HepG2 (cell line): ENCODE measurements at regions not wholly inside any gene's neighbourhood (a gene's known extent, or its start where the extent isn't known, plus 50 kb on each side); places are given as distances from the start of the nearest gene placed in this dataset.

Source experiments
- ATAC-seq: fragments of 200-7000 bp; cut with Tn5 transposase; 3 replicates; pipeline ENCODE4 v1.9.1; 2020; ENCODE audit warnings: mild to moderate bottlenecking, moderate library complexity
- BruUV-seq: library from RNA; stranded (reverse); fragments of 400-500 nt; replicated peaks from 2 replicates; lab custom pipeline; 2021; lab: Mats Ljungman, UMichigan
- CTCF ChIA-PET: fragments of 300-600 bp; formaldehyde crosslinking; extraction: SDS; loops from one replicate; lab custom pipeline; 2021; ENCODE audit warnings: low total read pairs, inconsistent platforms, low intra/inter-chr PET ratio; lab: Yijun Ruan, JAX
- POLR2A ChIA-PET: fragments of 350-600 bp; sonication (Branson Sonifier 250); formaldehyde crosslinking; loops from one replicate; lab custom pipeline; 2020; ENCODE audit warnings: antibody characterized with exemption, inconsistent platforms; lab: Yijun Ruan, JAX
- DNase-seq: peaks from one replicate; pipeline ENCODE4 v3.0.0-alpha.2; 2015; ENCODE audit warnings: low spot score
- FAIRE-seq: peaks from 3 replicates; lab custom pipeline; 2011; peaks lifted over from hg19 to GRCh38; lab: Jason Lieb, UNC
- H2AFZ ChIP-seq: one replicate; pipeline ENCODE4 v1.6.1; 2011; ENCODE audit warnings: low read length, inconsistent platforms
- H3K27ac ChIP-seq: fragments of 300-600 bp; 3 replicates; pipeline ENCODE4 v1.8.0; 2011; ENCODE audit warnings: mixed run types, mild to moderate bottlenecking, mixed read lengths, low read length, inconsistent platforms; ENCODE audit not compliant: insufficient read depth; ENCODE audit errors: extremely low read length
- H3K27me3 ChIP-seq, 2 experiments: fragments of 200-600 bp in 1 of 2; 2 replicates in 1 of 2; 3 replicates in 1 of 2; pipeline versions ENCODE4 v1.6.0 to v1.8.0; 2011; ENCODE audit warnings: low read length in 2 of 2, mild to moderate bottlenecking in 2 of 2, moderate library complexity in 2 of 2, inconsistent platforms in 1 of 2; ENCODE audit not compliant: insufficient read depth in 2 of 2, control insufficient read depth in 1 of 2
- H3K36me3 ChIP-seq, 2 experiments: fragments of 200-600 bp in 1 of 2; replicated peaks in 1 of 2; 2 replicates in 1 of 2; 3 replicates in 1 of 2; pipeline versions ENCODE4 v1.5.1 to v1.8.0; 2011; ENCODE audit warnings: low read length in 2 of 2, inconsistent platforms in 1 of 2; ENCODE audit not compliant: insufficient read depth in 2 of 2, control insufficient read depth in 1 of 2
- H3K4me1 ChIP-seq: 2 replicates; pipeline ENCODE4 v1.5.1; 2012; ENCODE audit warnings: low read length, inconsistent platforms; ENCODE audit not compliant: insufficient read depth
- H3K4me2 ChIP-seq: 2 replicates; pipeline ENCODE4 v1.6.0; 2011; ENCODE audit warnings: low read depth, low read length, inconsistent platforms
- H3K4me3 ChIP-seq, 3 experiments: fragments of 200-600 bp in 1 of 3; sonication (generic), shearing (Covaris generic) in 1 of 3; replicated peaks in 1 of 3; 2 replicates each; pipeline ENCODE4 v1.5.1; 2011 to 2016; ENCODE audit warnings: low read length in 3 of 3, inconsistent platforms in 2 of 3, low read depth in 2 of 3, mild to moderate bottlenecking in 2 of 3, control low read depth in 1 of 3, mixed read lengths in 1 of 3; ENCODE audit not compliant: insufficient read depth in 1 of 3
- H3K79me2 ChIP-seq: one replicate; pipeline ENCODE4 v1.6.1; 2011; ENCODE audit warnings: low read length, inconsistent platforms; ENCODE audit not compliant: insufficient read depth
- H3K9ac ChIP-seq: 2 replicates; pipeline ENCODE4 v1.6.0; 2011; ENCODE audit warnings: mild to moderate bottlenecking, low read depth, low read length, inconsistent platforms; ENCODE audit not compliant: insufficient read depth
- H3K9me3 ChIP-seq: 2 replicates; pipeline ENCODE4 v1.5.1; 2012; ENCODE audit warnings: mild to moderate bottlenecking, low read length
- H4K20me1 ChIP-seq: 2 replicates; pipeline ENCODE4 v1.6.0; 2011; ENCODE audit warnings: inconsistent platforms, mild to moderate bottlenecking, low read length, moderate library complexity; ENCODE audit not compliant: insufficient read depth
- AHDC1 ChIP-seq: sonication (generic); formaldehyde crosslinking; IDR thresholded peaks from 2 replicates; pipeline ENCODE4 v1.5.1; 2020; ENCODE audit warnings: mild to moderate bottlenecking, missing genetic modification reagents, borderline replicate concordance
- DR1 ChIP-seq: sonication (generic); formaldehyde crosslinking; IDR thresholded peaks from 2 replicates; pipeline ENCODE4 v1.8.0; 2021; ENCODE audit warnings: mild to moderate bottlenecking, missing genetic modification reagents, inconsistent platforms
- GABPB1 ChIP-seq: IDR thresholded peaks from 2 replicates; pipeline ENCODE4 v1.6.1; 2016; ENCODE audit warnings: mild to moderate bottlenecking, missing genetic modification reagents, moderate library complexity, missing compliant biosample characterization
- GTF2F1 ChIP-seq: fragments of 150-350 bp; IDR thresholded peaks from 2 replicates; pipeline ENCODE4 v1.6.1; 2014; ENCODE audit warnings: low read length
- HOXA7 ChIP-seq: sonication (generic); formaldehyde crosslinking; IDR thresholded peaks from 2 replicates; pipeline ENCODE4 v1.8.1; 2022; ENCODE audit warnings: mild to moderate bottlenecking, missing genetic modification reagents, moderate library complexity
- TCF7 ChIP-seq: sonication (generic); IDR thresholded peaks from 2 replicates; pipeline ENCODE4 v1.6.1; 2016; ENCODE audit warnings: antibody characterized with exemption, low read depth
- ZNF598 ChIP-seq: sonication (generic); formaldehyde crosslinking; IDR thresholded peaks from 2 replicates; pipeline ENCODE4 v1.5.1; 2020; ENCODE audit warnings: mild to moderate bottlenecking, missing genetic modification reagents, borderline replicate concordance
- WGBS: methylation state at CpG from one replicate; pipeline ENCODE4 v1.1.6; 2017; ENCODE audit warnings: low lambda C conversion rate; 5-methylcytosine and 5-hydroxymethylcytosine counted together
- in situ Hi-C: cut with HindIII; loops from 2 replicates; pipeline ENCODE4 v1.10.0; 2017; ENCODE audit warnings: low pct_unique_long_range_greater_than_20kb; ENCODE audit not compliant: extremely low pct_ligation_motif_present
- intact Hi-C: fragments of 100-400 bp; cut with micrococcal nuclease; formaldehyde crosslinking; loops from one replicate; pipeline ENCODE4 v1.10.0; 2022; ENCODE audit not compliant: unreplicated experiment
- TF ChIP-seq, protein P1 (sequence below): sonication (generic); formaldehyde crosslinking; IDR thresholded peaks from 2 replicates; pipeline ENCODE4 v1.4.0; 2020; ENCODE audit warnings: mild to moderate bottlenecking, missing genetic modification reagents
- TF ChIP-seq, protein P2 (sequence below): sonication (generic); formaldehyde crosslinking; IDR thresholded peaks from 2 replicates; pipeline ENCODE4 v1.5.0; 2020; ENCODE audit warnings: missing genetic modification reagents
- TF ChIP-seq, protein P3 (sequence below): sonication (generic); formaldehyde crosslinking; IDR thresholded peaks from 2 replicates; pipeline ENCODE4 v1.5.0; 2020; ENCODE audit warnings: mild to moderate bottlenecking, missing genetic modification reagents
- TF ChIP-seq, protein P4 (sequence below): sonication (generic); formaldehyde crosslinking; conservative IDR thresholded peaks from 2 replicates; pipeline ENCODE4 v1.8.1; 2023; ENCODE audit warnings: missing genetic modification reagents

DNA sequence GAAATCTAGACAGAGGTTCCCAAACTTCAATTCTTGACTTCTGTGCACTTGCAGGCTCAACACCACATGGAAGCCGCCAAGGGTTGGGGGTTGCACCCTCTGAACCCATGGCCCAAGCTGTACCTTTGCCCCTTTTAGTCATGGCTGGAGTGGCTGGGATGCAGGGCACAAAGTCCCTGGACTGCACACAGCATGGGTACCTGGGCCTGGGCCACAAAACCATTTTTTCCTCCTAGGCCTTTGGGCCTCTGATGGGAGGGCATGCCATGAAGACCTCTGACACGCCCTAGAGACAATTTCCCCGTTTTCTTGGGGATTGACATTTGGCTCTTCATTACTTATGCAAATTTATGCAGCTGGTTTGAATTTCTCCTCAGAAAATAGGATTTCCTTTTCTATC, 342.0 kb downstream of the TPBG start (continued):
- TF ChIP-seq, protein P1, sequence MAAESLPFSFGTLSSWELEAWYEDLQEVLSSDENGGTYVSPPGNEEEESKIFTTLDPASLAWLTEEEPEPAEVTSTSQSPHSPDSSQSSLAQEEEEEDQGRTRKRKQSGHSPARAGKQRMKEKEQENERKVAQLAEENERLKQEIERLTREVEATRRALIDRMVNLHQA: no peak
- TF ChIP-seq ZNF598 (CRISPR knock-in tag) (no peak), GABPB1 (no peak)
- TF ChIP-seq, protein P2, sequence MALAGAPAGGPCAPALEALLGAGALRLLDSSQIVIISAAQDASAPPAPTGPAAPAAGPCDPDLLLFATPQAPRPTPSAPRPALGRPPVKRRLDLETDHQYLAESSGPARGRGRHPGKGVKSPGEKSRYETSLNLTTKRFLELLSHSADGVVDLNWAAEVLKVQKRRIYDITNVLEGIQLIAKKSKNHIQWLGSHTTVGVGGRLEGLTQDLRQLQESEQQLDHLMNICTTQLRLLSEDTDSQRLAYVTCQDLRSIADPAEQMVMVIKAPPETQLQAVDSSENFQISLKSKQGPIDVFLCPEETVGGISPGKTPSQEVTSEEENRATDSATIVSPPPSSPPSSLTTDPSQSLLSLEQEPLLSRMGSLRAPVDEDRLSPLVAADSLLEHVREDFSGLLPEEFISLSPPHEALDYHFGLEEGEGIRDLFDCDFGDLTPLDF (CRISPR knock-in tag): no peak

DNA sequence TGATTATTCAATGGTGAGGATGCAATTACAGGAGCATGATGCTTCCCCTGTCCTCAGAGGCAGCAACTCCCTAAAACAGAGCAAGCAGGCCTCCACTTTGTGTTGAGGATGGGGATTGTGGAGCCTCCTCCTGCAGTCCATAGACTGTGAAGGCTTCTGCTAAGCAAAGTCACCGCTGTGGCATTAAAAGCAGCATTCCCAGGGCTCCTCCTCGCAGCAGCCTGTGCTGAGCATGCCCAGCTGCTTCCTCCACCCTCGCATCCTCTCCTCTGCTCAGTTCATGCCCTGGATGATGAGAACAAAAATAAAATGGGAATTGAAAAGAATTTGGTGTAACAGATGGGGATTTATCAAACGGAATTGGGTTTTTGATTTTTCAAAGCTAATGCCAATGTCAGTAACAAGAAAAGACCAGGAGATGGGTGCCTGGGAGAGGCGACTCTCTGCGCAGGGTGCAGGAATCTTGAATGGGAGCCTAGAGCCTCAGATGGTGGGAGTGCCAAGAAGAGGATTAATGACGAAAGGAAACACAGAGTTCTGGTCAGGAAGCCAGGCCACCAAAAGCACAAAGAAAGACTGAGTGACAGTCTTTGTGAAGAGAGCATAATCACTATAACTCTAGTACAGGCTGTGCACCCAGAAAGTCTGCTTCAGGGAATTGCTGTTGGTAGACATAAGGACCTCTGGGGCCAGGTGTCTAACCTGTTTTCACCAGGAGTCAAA, 347.6 kb downstream of the TPBG start:
- ChIA-PET CTCF (no interaction called here), POLR2A (no interaction called here)
- Histone ChIP-seq H3K4me1 (no peaks in the 10 kb centered on the region), H3K79me2 (no peaks in the 10 kb centered on the region), H3K27me3 (no peaks in the 10 kb centered on the region), H2AFZ (no peak overlapping the region), H3K36me3 (no peaks in the 10 kb centered on the region), H3K4me3 (no peak overlapping the region), H4K20me1 (no peaks in the 10 kb centered on the region), H3K9ac (no peak overlapping the region), H3K4me2 (no peak overlapping the region), H3K9me3 (no peaks in the 10 kb centered on the region), H3K27ac (no peak overlapping the region)
- FAIRE-seq (no peak), ATAC-seq (no peak), DNase-seq (no peak)
- 27% methylated on average over 7 of the region's 7 CpGs for WGBS
- no TSS peak for BruUV-seq
- in situ Hi-C loops: no loop called here
- intact Hi-C loops: loop anchor here (5.0 kb wide), 1 partner anchor 439 kb away; no protein-coding TSS in a partner anchor
- TF ChIP-seq HOXA7 (no peak), GTF2F1 (no peak), AHDC1 (no peak), DR1 (CRISPR knock-in tag) (no peak), TCF7 (no peak)
- TF ChIP-seq, protein P3, sequence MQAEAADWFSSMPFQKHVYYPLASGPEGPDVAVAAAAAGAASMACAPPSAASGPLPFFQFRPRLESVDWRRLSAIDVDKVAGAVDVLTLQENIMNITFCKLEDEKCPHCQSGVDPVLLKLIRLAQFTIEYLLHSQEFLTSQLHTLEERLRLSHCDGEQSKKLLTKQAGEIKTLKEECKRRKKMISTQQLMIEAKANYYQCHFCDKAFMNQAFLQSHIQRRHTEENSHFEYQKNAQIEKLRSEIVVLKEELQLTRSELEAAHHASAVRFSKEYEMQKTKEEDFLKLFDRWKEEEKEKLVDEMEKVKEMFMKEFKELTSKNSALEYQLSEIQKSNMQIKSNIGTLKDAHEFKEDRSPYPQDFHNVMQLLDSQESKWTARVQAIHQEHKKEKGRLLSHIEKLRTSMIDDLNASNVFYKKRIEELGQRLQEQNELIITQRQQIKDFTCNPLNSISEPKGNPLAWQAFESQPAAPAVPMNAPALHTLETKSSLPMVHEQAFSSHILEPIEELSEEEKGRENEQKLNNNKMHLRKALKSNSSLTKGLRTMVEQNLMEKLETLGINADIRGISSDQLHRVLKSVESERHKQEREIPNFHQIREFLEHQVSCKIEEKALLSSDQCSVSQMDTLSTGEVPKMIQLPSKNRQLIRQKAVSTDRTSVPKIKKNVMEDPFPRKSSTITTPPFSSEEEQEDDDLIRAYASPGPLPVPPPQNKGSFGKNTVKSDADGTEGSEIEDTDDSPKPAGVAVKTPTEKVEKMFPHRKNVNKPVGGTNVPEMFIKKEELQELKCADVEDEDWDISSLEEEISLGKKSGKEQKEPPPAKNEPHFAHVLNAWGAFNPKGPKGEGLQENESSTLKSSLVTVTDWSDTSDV: no peak
- TF ChIP-seq, protein P4, sequence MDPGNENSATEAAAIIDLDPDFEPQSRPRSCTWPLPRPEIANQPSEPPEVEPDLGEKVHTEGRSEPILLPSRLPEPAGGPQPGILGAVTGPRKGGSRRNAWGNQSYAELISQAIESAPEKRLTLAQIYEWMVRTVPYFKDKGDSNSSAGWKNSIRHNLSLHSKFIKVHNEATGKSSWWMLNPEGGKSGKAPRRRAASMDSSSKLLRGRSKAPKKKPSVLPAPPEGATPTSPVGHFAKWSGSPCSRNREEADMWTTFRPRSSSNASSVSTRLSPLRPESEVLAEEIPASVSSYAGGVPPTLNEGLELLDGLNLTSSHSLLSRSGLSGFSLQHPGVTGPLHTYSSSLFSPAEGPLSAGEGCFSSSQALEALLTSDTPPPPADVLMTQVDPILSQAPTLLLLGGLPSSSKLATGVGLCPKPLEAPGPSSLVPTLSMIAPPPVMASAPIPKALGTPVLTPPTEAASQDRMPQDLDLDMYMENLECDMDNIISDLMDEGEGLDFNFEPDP (CRISPR knock-in tag): no peak
